ENCODE measurements at regions not wholly inside any gene's neighbourhood (a gene's known extent, or its start where the extent isn't known, plus 50 kb on each side); places are given as distances from the start of the nearest gene placed in this dataset.

DNA sequence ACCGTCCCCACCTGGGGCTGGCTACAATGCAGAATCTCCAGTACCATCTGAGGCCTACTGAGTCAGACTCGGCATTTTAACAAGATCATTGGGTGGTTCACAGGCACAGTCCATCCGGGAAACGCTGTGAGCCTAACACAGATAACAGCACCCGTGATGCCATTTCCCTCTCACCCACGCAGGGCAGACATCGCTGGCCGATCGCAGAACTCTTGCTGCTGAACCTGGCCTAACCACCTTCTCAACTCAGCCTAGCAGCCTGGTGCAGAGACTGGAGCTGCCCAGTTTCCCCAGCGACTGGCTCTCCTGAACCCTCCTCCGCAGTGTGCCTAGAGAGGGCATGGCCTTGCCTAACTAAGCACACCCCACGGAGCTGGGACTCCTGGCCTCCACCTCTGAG lies 83.3 kb downstream of the NCOR2 start:
- Histone ChIP-seq H3K9me2 (replicated peaks; ENCODE audit: insufficient read depth, low read length) (no peaks in the 10 kb centered on the region), H3F3A (ENCODE audit: insufficient read depth, low read length) (no peaks in the 10 kb centered on the region), H3K4me1 (ENCODE audit: low read length) (peaks cover 6% of the 10 kb centered on the region; the same call in 1 of the 2 replicates), H4K20me1 (ENCODE audit: insufficient read depth, low read length) (no peaks in the 10 kb centered on the region), H3K9ac (ENCODE audit: low read length) (no peak overlapping the region), H3K4me3 (ENCODE audit: low read length) (no peak overlapping the region), H3K9me3 (replicated peaks; ENCODE audit: insufficient read depth, low read length) (no peaks in the 10 kb centered on the region), H3K4me2 (ENCODE audit: low read depth, low read length) (no peak overlapping the region), H3K27me3 (replicated peaks; ENCODE audit: insufficient read depth, low read length) (no peaks in the 10 kb centered on the region), H3K36me3 (replicated peaks; ENCODE audit: insufficient read depth, low read length) (no peaks in the 10 kb centered on the region), H3K79me2 (ENCODE audit: low read length) (peaks cover 17% of the 10 kb centered on the region), H3K27ac (ENCODE audit: low read length) (no peak overlapping the region), H2AFZ (ENCODE audit: low read length) (no peak overlapping the region)
- no peak for TF ChIP-seq EZH2 (optimal IDR thresholded peaks at IDR 0.05; ENCODE audit: low read depth, low read length)
- TF ChIP-seq, protein P1, sequence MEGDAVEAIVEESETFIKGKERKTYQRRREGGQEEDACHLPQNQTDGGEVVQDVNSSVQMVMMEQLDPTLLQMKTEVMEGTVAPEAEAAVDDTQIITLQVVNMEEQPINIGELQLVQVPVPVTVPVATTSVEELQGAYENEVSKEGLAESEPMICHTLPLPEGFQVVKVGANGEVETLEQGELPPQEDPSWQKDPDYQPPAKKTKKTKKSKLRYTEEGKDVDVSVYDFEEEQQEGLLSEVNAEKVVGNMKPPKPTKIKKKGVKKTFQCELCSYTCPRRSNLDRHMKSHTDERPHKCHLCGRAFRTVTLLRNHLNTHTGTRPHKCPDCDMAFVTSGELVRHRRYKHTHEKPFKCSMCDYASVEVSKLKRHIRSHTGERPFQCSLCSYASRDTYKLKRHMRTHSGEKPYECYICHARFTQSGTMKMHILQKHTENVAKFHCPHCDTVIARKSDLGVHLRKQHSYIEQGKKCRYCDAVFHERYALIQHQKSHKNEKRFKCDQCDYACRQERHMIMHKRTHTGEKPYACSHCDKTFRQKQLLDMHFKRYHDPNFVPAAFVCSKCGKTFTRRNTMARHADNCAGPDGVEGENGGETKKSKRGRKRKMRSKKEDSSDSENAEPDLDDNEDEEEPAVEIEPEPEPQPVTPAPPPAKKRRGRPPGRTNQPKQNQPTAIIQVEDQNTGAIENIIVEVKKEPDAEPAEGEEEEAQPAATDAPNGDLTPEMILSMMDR (IDR thresholded peaks at IDR 0.05; ENCODE audit: low read length) = no peak
- no peak for DNase-seq

DNA sequence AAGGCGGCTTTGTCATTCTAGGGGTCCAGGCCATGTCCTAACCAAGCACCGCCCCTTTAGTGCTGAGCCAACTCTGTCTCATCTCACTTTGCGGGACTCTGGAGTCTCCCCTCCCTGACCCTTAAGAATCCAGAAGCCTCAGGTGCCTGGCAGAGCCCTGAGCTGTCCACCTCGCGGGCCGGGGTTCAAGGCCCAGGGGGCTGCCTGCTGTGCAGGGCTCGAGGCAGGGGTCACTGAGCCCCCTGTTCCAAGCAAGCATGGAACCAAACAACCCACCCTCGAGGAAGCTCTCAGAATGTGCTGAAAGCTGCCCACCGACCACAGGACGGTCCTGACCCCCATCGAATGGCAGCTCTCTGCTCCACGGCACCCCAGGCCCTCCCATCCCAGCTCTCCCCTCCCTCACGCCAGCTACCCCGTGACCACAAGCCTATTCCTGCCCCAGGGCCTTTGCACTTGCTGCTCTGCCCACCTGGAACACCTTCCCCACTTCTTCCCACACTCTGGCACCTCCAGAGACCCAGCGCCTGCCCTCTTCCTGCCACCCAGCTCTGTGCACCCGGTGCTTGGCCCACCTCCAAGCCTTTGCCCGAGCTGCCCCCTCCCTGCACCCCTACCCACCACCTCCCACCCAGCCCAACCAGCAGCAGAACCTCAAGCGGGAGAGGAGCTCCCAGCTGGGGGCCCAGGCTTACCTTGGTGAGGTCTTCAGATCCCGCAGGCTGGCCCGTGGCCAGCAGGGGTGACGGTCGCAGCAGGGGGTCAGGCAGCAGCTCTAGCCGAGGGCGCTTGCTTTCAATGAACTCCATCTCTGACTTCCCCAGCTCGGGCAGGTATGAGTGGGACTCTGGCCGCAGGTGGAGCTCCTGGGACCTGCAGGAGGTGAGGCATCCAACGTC lies 84.3 kb downstream of the NCOR2 start:
- no peaks in the 10 kb centered on the region; the same call in 1 of the 2 replicates for H4K20me1 ChIP-seq (ENCODE audit: insufficient read depth, low read length)
- no peak overlapping the region for H3K4me3 ChIP-seq (ENCODE audit: low read length)
- no peak for DNase-seq
- no peak overlapping the region for H3K9ac ChIP-seq (ENCODE audit: low read length)
- H2AFZ ChIP-seq (ENCODE audit: low read length) = no peak overlapping the region
- peaks cover 6% of the 10 kb centered on the region; the same call in 1 of the 2 replicates for H3K4me1 ChIP-seq (ENCODE audit: low read length)
- no peak overlapping the region for H3K4me2 ChIP-seq (ENCODE audit: low read depth, low read length)
- H3K36me3 ChIP-seq (replicated peaks; ENCODE audit: insufficient read depth, low read length) = no peaks in the 10 kb centered on the region
- H3K79me2 ChIP-seq (ENCODE audit: low read length) = peaks cover 22% of the 10 kb centered on the region
- no peaks in the 10 kb centered on the region for H3F3A ChIP-seq (ENCODE audit: insufficient read depth, low read length)
- no peak for TF ChIP-seq EZH2phosphoT487 (IDR thresholded peaks at IDR 0.05; ENCODE audit: low read length)
- no peak for TF ChIP-seq EZH2 (optimal IDR thresholded peaks at IDR 0.05; ENCODE audit: low read depth, low read length)
- TF ChIP-seq, protein P1 (IDR thresholded peaks at IDR 0.05; ENCODE audit: low read length) = no peak
- H3K9me2 ChIP-seq (replicated peaks; ENCODE audit: insufficient read depth, low read length) = no peaks in the 10 kb centered on the region
- no peaks in the 10 kb centered on the region for H3K27me3 ChIP-seq (replicated peaks; ENCODE audit: insufficient read depth, low read length)
- H3K27ac ChIP-seq (ENCODE audit: low read length) = no peak overlapping the region
- no peaks in the 10 kb centered on the region for H3K9me3 ChIP-seq (replicated peaks; ENCODE audit: insufficient read depth, low read length)

DNA sequence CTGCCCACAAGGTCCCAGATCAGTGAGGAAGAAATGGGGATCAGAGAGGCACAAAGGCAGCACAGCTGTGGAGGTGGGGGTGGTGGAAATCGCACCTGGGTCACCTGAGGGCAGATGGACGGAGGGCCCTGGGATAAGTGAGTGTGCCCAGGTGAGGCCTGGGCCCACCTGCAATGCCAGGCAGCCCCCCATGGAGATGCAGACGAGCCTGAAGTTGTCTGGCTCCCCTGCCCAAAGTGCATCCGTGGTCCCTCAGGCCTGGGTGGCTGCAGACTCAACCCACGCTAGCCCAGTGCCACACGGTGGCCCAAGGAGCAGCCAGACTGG lies 84.9 kb downstream of the NCOR2 start:
- Histone ChIP-seq H3K4me1 (ENCODE audit: low read length) (peaks cover 6% of the 10 kb centered on the region; the same call in 1 of the 2 replicates), H3K4me2 (ENCODE audit: low read depth, low read length) (no peak overlapping the region), H3K36me3 (replicated peaks; ENCODE audit: insufficient read depth, low read length) (no peaks in the 10 kb centered on the region), H3K9me2 (replicated peaks; ENCODE audit: insufficient read depth, low read length) (no peaks in the 10 kb centered on the region), H2AFZ (ENCODE audit: low read length) (no peak overlapping the region), H3K27ac (ENCODE audit: low read length) (no peak overlapping the region), H3K9ac (ENCODE audit: low read length) (no peak overlapping the region), H3K4me3 (ENCODE audit: low read length) (no peak overlapping the region), H4K20me1 (ENCODE audit: insufficient read depth, low read length) (no peaks in the 10 kb centered on the region; the same call in 1 of the 2 replicates), H3K79me2 (ENCODE audit: low read length) (peaks cover 26% of the 10 kb centered on the region), H3K27me3 (replicated peaks; ENCODE audit: insufficient read depth, low read length) (no peaks in the 10 kb centered on the region), H3F3A (ENCODE audit: insufficient read depth, low read length) (no peaks in the 10 kb centered on the region), H3K9me3 (replicated peaks; ENCODE audit: insufficient read depth, low read length) (no peaks in the 10 kb centered on the region)
- no peak for DNase-seq
- TF ChIP-seq, protein P1 (IDR thresholded peaks at IDR 0.05; ENCODE audit: low read length) = no peak
- no peak for TF ChIP-seq EZH2phosphoT487 (IDR thresholded peaks at IDR 0.05; ENCODE audit: low read length)
- TF ChIP-seq EZH2 (optimal IDR thresholded peaks at IDR 0.05; ENCODE audit: low read depth, low read length) = no peak
